ENCODE measurements at regions not wholly inside any gene's neighbourhood (a gene's known extent, or its start where the extent isn't known, plus 50 kb on each side); places are given as distances from the start of the nearest gene placed in this dataset.
"Not testable (repeated sequence)": the region's sequence is repeated elsewhere in the genome, so short reads cannot be mapped to it uniquely, and the experiment has no call there.

DNA sequence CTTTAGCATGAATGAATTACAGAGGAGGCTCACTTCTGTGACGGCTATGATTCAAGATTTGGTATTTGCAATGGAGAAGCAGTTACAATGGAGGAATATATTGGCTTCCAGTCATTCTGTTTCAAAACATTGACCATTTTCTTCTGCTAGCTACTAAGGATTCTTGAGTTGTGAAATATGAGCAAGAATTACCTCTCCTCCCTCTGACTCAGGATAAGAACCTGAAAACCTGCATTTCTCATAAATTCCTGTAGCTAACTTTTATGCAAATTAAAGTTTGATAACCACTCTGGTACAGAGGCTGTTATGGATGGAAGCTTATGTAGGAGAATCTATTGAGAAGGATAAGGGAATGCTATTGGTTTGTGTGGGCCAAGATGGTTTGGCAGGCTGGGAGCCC, 84.1 kb upstream of the MYRIP start:
- Histone ChIP-seq H3K9ac (ENCODE audit: low read length) (no peak overlapping the region), H3F3A (ENCODE audit: insufficient read depth, low read length) (no peaks in the 10 kb centered on the region), H3K4me3 (ENCODE audit: low read depth, low read length, poor library complexity, severe bottlenecking) (no peak overlapping the region), H3K27ac (ENCODE audit: low read depth, low read length, poor library complexity, severe bottlenecking) (no peak overlapping the region), H3K36me3 (ENCODE audit: insufficient read depth, low read length) (no peaks in the 10 kb centered on the region), H3K4me2 (ENCODE audit: low read length) (no peak overlapping the region), H3K79me2 (ENCODE audit: insufficient read depth, low read length) (no peaks in the 10 kb centered on the region), H3K9me2 (ENCODE audit: low read depth, low read length) (no peaks in the 10 kb centered on the region), H2AFZ (ENCODE audit: low read length) (no peak overlapping the region), H4K20me1 (ENCODE audit: insufficient read depth, low read length) (no peaks in the 10 kb centered on the region), H3K4me1 (ENCODE audit: insufficient read depth, low read length, severe bottlenecking) (no peaks in the 10 kb centered on the region), H3K27me3 (ENCODE audit: insufficient read depth, low read length) (no peaks in the 10 kb centered on the region), H3K9me3 (ENCODE audit: low read length) (no peaks in the 10 kb centered on the region)
- TF ChIP-seq EZH2 (IDR thresholded peaks at IDR 0.05; ENCODE audit: borderline replicate concordance, low read length), result no peak
- TF ChIP-seq, protein P1, sequence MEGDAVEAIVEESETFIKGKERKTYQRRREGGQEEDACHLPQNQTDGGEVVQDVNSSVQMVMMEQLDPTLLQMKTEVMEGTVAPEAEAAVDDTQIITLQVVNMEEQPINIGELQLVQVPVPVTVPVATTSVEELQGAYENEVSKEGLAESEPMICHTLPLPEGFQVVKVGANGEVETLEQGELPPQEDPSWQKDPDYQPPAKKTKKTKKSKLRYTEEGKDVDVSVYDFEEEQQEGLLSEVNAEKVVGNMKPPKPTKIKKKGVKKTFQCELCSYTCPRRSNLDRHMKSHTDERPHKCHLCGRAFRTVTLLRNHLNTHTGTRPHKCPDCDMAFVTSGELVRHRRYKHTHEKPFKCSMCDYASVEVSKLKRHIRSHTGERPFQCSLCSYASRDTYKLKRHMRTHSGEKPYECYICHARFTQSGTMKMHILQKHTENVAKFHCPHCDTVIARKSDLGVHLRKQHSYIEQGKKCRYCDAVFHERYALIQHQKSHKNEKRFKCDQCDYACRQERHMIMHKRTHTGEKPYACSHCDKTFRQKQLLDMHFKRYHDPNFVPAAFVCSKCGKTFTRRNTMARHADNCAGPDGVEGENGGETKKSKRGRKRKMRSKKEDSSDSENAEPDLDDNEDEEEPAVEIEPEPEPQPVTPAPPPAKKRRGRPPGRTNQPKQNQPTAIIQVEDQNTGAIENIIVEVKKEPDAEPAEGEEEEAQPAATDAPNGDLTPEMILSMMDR (IDR thresholded peaks at IDR 0.05; ENCODE audit: low read length), result no peak

DNA sequence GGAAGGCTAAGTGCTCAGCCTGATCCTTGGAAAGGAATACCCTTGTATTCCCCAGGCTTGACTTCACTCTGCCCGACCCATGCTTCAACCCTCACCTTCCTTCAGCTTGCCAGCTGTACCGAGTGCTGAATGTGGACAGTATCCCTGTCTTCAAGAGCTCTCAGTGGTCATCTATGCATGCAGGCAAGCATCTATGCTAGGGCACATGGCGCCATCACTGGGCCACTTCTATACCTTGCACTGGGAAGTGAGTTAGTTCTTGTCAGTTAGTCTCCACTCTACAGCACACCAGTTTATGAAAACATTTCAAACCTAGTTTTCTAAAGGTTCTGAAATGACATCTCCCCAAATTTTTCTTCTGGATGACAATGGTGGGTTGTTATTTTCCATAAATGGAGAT, 82.0 kb upstream of the MYRIP start:
- H3K9me2 ChIP-seq (ENCODE audit: low read depth, low read length), result no peaks in the 10 kb centered on the region

DNA sequence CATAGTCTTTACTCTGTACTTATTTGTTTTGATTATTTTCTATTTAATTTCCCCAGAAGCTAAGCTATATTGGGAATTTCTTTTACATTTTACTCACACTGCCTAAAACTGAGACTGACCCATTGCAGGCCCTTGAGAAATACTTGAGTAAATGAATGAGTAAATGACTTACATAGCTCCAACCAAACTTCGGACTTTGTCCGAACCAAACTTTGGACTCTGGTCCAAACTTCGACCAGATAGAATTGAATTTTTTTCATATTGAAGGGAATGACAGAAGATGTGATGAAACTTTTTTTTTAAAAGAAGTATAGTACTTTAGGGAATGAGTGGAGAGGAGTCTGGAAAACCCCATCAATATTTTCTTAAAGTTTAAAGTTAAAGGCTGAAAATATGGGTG, 75.6 kb upstream of the MYRIP start:
- Histone ChIP-seq H3K9ac (ENCODE audit: low read length) (no peak overlapping the region), H3K27ac (ENCODE audit: low read depth, low read length, poor library complexity, severe bottlenecking) (no peak overlapping the region), H3K36me3 (ENCODE audit: insufficient read depth, low read length) (no peaks in the 10 kb centered on the region), H2AFZ (ENCODE audit: low read length) (no peak overlapping the region), H3K4me3 (ENCODE audit: low read depth, low read length, poor library complexity, severe bottlenecking) (no peak overlapping the region), H3K4me2 (ENCODE audit: low read length) (no peak overlapping the region), H3K4me1 (ENCODE audit: insufficient read depth, low read length, severe bottlenecking) (no peaks in the 10 kb centered on the region), H3K9me2 (ENCODE audit: low read depth, low read length) (no peaks in the 10 kb centered on the region), H3K79me2 (ENCODE audit: insufficient read depth, low read length) (no peaks in the 10 kb centered on the region), H3F3A (ENCODE audit: insufficient read depth, low read length) (no peaks in the 10 kb centered on the region), H4K20me1 (ENCODE audit: insufficient read depth, low read length) (no peaks in the 10 kb centered on the region), H3K27me3 (ENCODE audit: insufficient read depth, low read length) (no peaks in the 10 kb centered on the region), H3K9me3 (ENCODE audit: low read length) (no peaks in the 10 kb centered on the region)
- TF ChIP-seq, protein P1 (IDR thresholded peaks at IDR 0.05; ENCODE audit: low read length), result no peak
- TF ChIP-seq EZH2 (IDR thresholded peaks at IDR 0.05; ENCODE audit: borderline replicate concordance, low read length), result no peak

More for the DNA sequence above, 82.0 kb upstream of the MYRIP start:
- Histone ChIP-seq H3K4me1 (ENCODE audit: insufficient read depth, low read length, severe bottlenecking) (no peaks in the 10 kb centered on the region), H3K9ac (ENCODE audit: low read length) (no peak overlapping the region), H3K36me3 (ENCODE audit: insufficient read depth, low read length) (no peaks in the 10 kb centered on the region), H3F3A (ENCODE audit: insufficient read depth, low read length) (no peaks in the 10 kb centered on the region), H3K4me2 (ENCODE audit: low read length) (no peak overlapping the region), H2AFZ (ENCODE audit: low read length) (no peak overlapping the region), H3K27me3 (ENCODE audit: insufficient read depth, low read length) (no peaks in the 10 kb centered on the region), H3K9me3 (ENCODE audit: low read length) (no peaks in the 10 kb centered on the region), H3K27ac (ENCODE audit: low read depth, low read length, poor library complexity, severe bottlenecking) (no peak overlapping the region), H4K20me1 (ENCODE audit: insufficient read depth, low read length) (no peaks in the 10 kb centered on the region), H3K4me3 (ENCODE audit: low read depth, low read length, poor library complexity, severe bottlenecking) (no peak overlapping the region), H3K79me2 (ENCODE audit: insufficient read depth, low read length) (no peaks in the 10 kb centered on the region)
- TF ChIP-seq, protein P1 (IDR thresholded peaks at IDR 0.05; ENCODE audit: low read length), result no peak
- no peak for TF ChIP-seq EZH2 (IDR thresholded peaks at IDR 0.05; ENCODE audit: borderline replicate concordance, low read length)

DNA sequence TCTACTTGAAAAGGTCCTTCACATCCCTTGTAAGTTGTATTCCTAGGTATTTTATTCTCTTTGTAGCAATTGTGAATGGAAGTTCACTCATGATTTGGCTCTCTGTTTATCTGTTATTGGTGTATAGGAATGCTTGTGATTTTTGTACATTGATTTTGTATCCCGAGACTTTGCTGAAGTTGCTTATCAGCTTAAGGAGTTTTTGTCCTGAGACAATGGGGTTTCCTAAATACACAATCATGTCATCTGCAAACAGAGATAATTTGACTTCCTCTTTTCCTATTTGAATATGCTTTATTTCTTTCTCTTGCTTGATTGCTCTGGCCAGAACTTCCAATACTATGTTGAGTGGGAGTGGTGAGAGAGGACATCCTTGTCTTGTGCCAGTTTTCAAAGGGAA, 69.8 kb upstream of the MYRIP start:
- not testable (repeated sequence) for H3K9me3 ChIP-seq (ENCODE audit: low read length); H3K4me2 ChIP-seq (ENCODE audit: low read length); H3K79me2 ChIP-seq (ENCODE audit: insufficient read depth, low read length); H3K27ac ChIP-seq (ENCODE audit: low read depth, low read length, poor library complexity, severe bottlenecking); H3K4me1 ChIP-seq (ENCODE audit: insufficient read depth, low read length, severe bottlenecking); H3K9ac ChIP-seq (ENCODE audit: low read length); H3K9me2 ChIP-seq (ENCODE audit: low read depth, low read length); H4K20me1 ChIP-seq (ENCODE audit: insufficient read depth, low read length); H3F3A ChIP-seq (ENCODE audit: insufficient read depth, low read length); H2AFZ ChIP-seq (ENCODE audit: low read length); H3K36me3 ChIP-seq (ENCODE audit: insufficient read depth, low read length); H3K4me3 ChIP-seq (ENCODE audit: low read depth, low read length, poor library complexity, severe bottlenecking); H3K27me3 ChIP-seq (ENCODE audit: insufficient read depth, low read length)

Measured in OCI-LY1 (cell line).